ENCODE measurements at regions not wholly inside any gene's neighbourhood (a gene's known extent, or its start where the extent isn't known, plus 50 kb on each side); places are given as distances from the start of the nearest gene placed in this dataset.

GRCh38 chr14:66046035-66046434 is 440.1 kb upstream of the CCDC196 start:
- Mint-ChIP-seq H3K27me3 (peaks cover 0 to 37% (median 0%) of the 10 kb centered on the region in 5 donors), H3K27ac (no peak overlapping the region), H3K36me3 (peaks cover 0 to 9% (median 3%) of the 10 kb centered on the region in 5 donors), H3K4me3 (no peak overlapping the region), H3K9me3 (peaks cover 0 to 5% (median 0%) of the 10 kb centered on the region in 11 donors), H3K4me1 (peaks cover 0 to 5% (median 0%) of the 10 kb centered on the region in 7 donors)
- no peak for DNase-seq
- H3K4me1 ChIP-seq (ENCODE audit: control insufficient read depth in 2 of 2, insufficient read depth in 2 of 2, low read length in 2 of 2), result no peaks in the 10 kb centered on the region
- H3K4me3 ChIP-seq (ENCODE audit: low read length), result no peak overlapping the region
- ChIA-PET POLR2A (no interaction called here), CTCF (no interaction called here)
- intact Hi-C loops (cut with micrococcal nuclease), result no loop called here
- H3K9me3 ChIP-seq (ENCODE audit: control insufficient read depth in 2 of 3, low read length in 3 of 3), result no peaks in the 10 kb centered on the region
- no peaks in the 10 kb centered on the region for H3K27me3 ChIP-seq (ENCODE audit: control insufficient read depth in 2 of 2, insufficient read depth in 2 of 2, low read length in 2 of 2)
- no peak for ATAC-seq
- H3K27ac ChIP-seq (ENCODE audit: low read depth, low read length), result no peak overlapping the region
- H3K36me3 ChIP-seq (ENCODE audit: control insufficient read depth in 2 of 3, insufficient read depth in 3 of 3, low read length in 3 of 3), result no peaks in the 10 kb centered on the region

- ChIA-PET CTCF (no interaction called here), POLR2A (no interaction called here)
- peaks cover 0 to 1% (median 0%) of the 10 kb centered on the region in 7 donors for H3K4me1 Mint-ChIP-seq
These were observed 439.6 kb upstream of the CCDC196 start for GRCh38 chr14:66046591-66046990.

GRCh38 chr14:66056268-66056907 is 429.8 kb upstream of the CCDC196 start:
- POLR2A ChIA-PET, result no interaction called here

More at GRCh38 chr14:66046591-66046990, 439.6 kb upstream of the CCDC196 start:
- Mint-ChIP-seq H3K4me3 (no peak overlapping the region), H3K27ac (no peak overlapping the region), H3K27me3 (peaks cover 0 to 40% (median 0%) of the 10 kb centered on the region in 5 donors), H3K9me3 (peaks cover 0 to 5% (median 0%) of the 10 kb centered on the region in 11 donors), H3K36me3 (peaks cover 0 to 9% (median 3%) of the 10 kb centered on the region in 5 donors)
- ATAC-seq (no peak), DNase-seq (no peak)
- no peak overlapping the region for H3K27ac ChIP-seq (ENCODE audit: low read depth, low read length)
- intact Hi-C loops (cut with micrococcal nuclease), result no loop called here
- H3K4me1 ChIP-seq (ENCODE audit: control insufficient read depth in 2 of 2, insufficient read depth in 2 of 2, low read length in 2 of 2), result no peaks in the 10 kb centered on the region
- no peaks in the 10 kb centered on the region for H3K36me3 ChIP-seq (ENCODE audit: control insufficient read depth in 2 of 3, insufficient read depth in 3 of 3, low read length in 3 of 3)
- H3K27me3 ChIP-seq (ENCODE audit: control insufficient read depth in 2 of 2, insufficient read depth in 2 of 2, low read length in 2 of 2), result no peaks in the 10 kb centered on the region
- H3K9me3 ChIP-seq (ENCODE audit: control insufficient read depth in 2 of 3, low read length in 3 of 3), result no peaks in the 10 kb centered on the region
- no peak overlapping the region for H3K4me3 ChIP-seq (ENCODE audit: low read length)

GRCh38 chr14:66056926-66057552 is 429.1 kb upstream of the CCDC196 start:
- DNase-seq, result no peak
- POLR2A ChIA-PET, result no interaction called here
- Histone ChIP-seq H3K36me3 (ENCODE audit: control insufficient read depth in 2 of 3, insufficient read depth in 3 of 3, low read length in 3 of 3) (no peaks in the 10 kb centered on the region), H3K27ac (ENCODE audit: low read depth, low read length) (no peak overlapping the region), H3K4me3 (ENCODE audit: low read length) (no peak overlapping the region), H3K9me3 (ENCODE audit: control insufficient read depth in 2 of 3, low read length in 3 of 3) (no peaks in the 10 kb centered on the region), H3K27me3 (ENCODE audit: control insufficient read depth in 2 of 2, insufficient read depth in 2 of 2, low read length in 2 of 2) (no peaks in the 10 kb centered on the region), H3K4me1 (ENCODE audit: control insufficient read depth in 2 of 2, insufficient read depth in 2 of 2, low read length in 2 of 2) (peaks cover 0 to 8% of the 10 kb centered on the region in 2 donors)
- peak overlapping the region in 2 of 10 donors; percentile 69 to 74 for H3K4me3 Mint-ChIP-seq
- H3K36me3 Mint-ChIP-seq, result peaks cover 0 to 9% (median 4%) of the 10 kb centered on the region in 5 donors
- peaks cover 0 to 18% (median 4%) of the 10 kb centered on the region in 11 donors for H3K9me3 Mint-ChIP-seq
- H3K4me1 Mint-ChIP-seq, result peaks cover 4 to 24% (median 16%) of the 10 kb centered on the region in 7 donors
- H3K27ac Mint-ChIP-seq, result peak overlapping the region in 4 of 9 donors; percentile 52 to 85 (median 72)
- peaks cover 0 to 5% (median 0%) of the 10 kb centered on the region in 5 donors for H3K27me3 Mint-ChIP-seq
- CTCF ChIA-PET, result no interaction called here
- intact Hi-C loops (cut with micrococcal nuclease), result no loop called here
- ATAC-seq, result no peak

More at GRCh38 chr14:66056268-66056907, 429.8 kb upstream of the CCDC196 start:
- H3K27me3 Mint-ChIP-seq, result peaks cover 0 to 8% (median 0%) of the 10 kb centered on the region in 5 donors
- peak overlapping the region in 3 of 9 donors; percentile 52 to 85 (median 81) for H3K27ac Mint-ChIP-seq
- CTCF ChIA-PET, result no interaction called here
- Histone ChIP-seq H3K4me3 (ENCODE audit: low read length) (no peak overlapping the region), H3K4me1 (ENCODE audit: control insufficient read depth in 2 of 2, insufficient read depth in 2 of 2, low read length in 2 of 2) (peaks cover 0 to 8% of the 10 kb centered on the region in 2 donors), H3K36me3 (ENCODE audit: control insufficient read depth in 2 of 3, insufficient read depth in 3 of 3, low read length in 3 of 3) (no peaks in the 10 kb centered on the region), H3K27me3 (ENCODE audit: control insufficient read depth in 2 of 2, insufficient read depth in 2 of 2, low read length in 2 of 2) (no peaks in the 10 kb centered on the region), H3K27ac (ENCODE audit: low read depth, low read length) (no peak overlapping the region), H3K9me3 (ENCODE audit: control insufficient read depth in 2 of 3, low read length in 3 of 3) (no peaks in the 10 kb centered on the region)
- peaks cover 0 to 9% (median 4%) of the 10 kb centered on the region in 5 donors for H3K36me3 Mint-ChIP-seq
- intact Hi-C loops (cut with micrococcal nuclease), result no loop called here
- peaks cover 0 to 18% (median 4%) of the 10 kb centered on the region in 11 donors for H3K9me3 Mint-ChIP-seq
- H3K4me3 Mint-ChIP-seq, result peak overlapping the region in 2 of 10 donors; percentile 69 to 74
- DNase-seq (peak in 1 of 9 donors; percentile 20), ATAC-seq (no peak)
- peaks cover 4 to 24% (median 16%) of the 10 kb centered on the region in 7 donors for H3K4me1 Mint-ChIP-seq

- Mint-ChIP-seq H3K9me3 (peaks cover 0 to 5% (median 0%) of the 10 kb centered on the region in 11 donors), H3K36me3 (no peaks in the 10 kb centered on the region), H3K27me3 (peaks cover 0 to 9% (median 0%) of the 10 kb centered on the region in 5 donors), H3K4me3 (no peak overlapping the region), H3K27ac (no peak overlapping the region), H3K4me1 (peaks cover 0 to 5% (median 1%) of the 10 kb centered on the region in 7 donors)
- CTCF ChIA-PET, result interaction anchor here (1.0 to 7.8 kb wide), 3 partner anchors 106 to 903 kb away, joined by 3 to 81 read pairs (median 5); no protein-coding TSS in a partner anchor
- POLR2A ChIA-PET, result no interaction called here
- ATAC-seq (no peak), DNase-seq (no peak)
- Histone ChIP-seq H3K27me3 (ENCODE audit: control insufficient read depth in 2 of 2, insufficient read depth in 2 of 2, low read length in 2 of 2) (no peaks in the 10 kb centered on the region), H3K9me3 (ENCODE audit: control insufficient read depth in 2 of 3, low read length in 3 of 3) (no peaks in the 10 kb centered on the region), H3K4me3 (ENCODE audit: low read length) (no peak overlapping the region), H3K27ac (ENCODE audit: low read depth, low read length) (no peak overlapping the region), H3K36me3 (ENCODE audit: control insufficient read depth in 2 of 3, insufficient read depth in 3 of 3, low read length in 3 of 3) (no peaks in the 10 kb centered on the region), H3K4me1 (ENCODE audit: control insufficient read depth in 2 of 2, insufficient read depth in 2 of 2, low read length in 2 of 2) (no peaks in the 10 kb centered on the region)
- intact Hi-C loops (cut with micrococcal nuclease), result no loop called here
These were observed 421.0 kb upstream of the CCDC196 start for GRCh38 chr14:66065188-66065587.

- Mint-ChIP-seq H3K4me3 (no peak overlapping the region), H3K4me1 (peaks cover 4 to 12% (median 8%) of the 10 kb centered on the region in 7 donors), H3K36me3 (no peaks in the 10 kb centered on the region), H3K9me3 (no peaks in the 10 kb centered on the region), H3K27me3 (peaks cover 0 to 18% (median 6%) of the 10 kb centered on the region in 5 donors), H3K27ac (no peak overlapping the region)
- no peak for ATAC-seq
- ChIA-PET CTCF (interaction anchor here (1.2 to 7.8 kb wide), 3 partner anchors 106 to 652 kb away, joined by 4 to 81 read pairs (median 4); no protein-coding TSS in a partner anchor), POLR2A (interaction anchor here (0.5 kb wide), 1 partner anchor 131 kb away, joined by 3 read pairs; no protein-coding TSS in a partner anchor)
- H3K36me3 ChIP-seq (ENCODE audit: control insufficient read depth in 2 of 3, insufficient read depth in 3 of 3, low read length in 3 of 3), result no peaks in the 10 kb centered on the region
- H3K27me3 ChIP-seq (ENCODE audit: control insufficient read depth in 2 of 2, insufficient read depth in 2 of 2, low read length in 2 of 2), result no peaks in the 10 kb centered on the region
- no peaks in the 10 kb centered on the region for H3K9me3 ChIP-seq (ENCODE audit: control insufficient read depth in 2 of 3, low read length in 3 of 3)
- no peak overlapping the region for H3K27ac ChIP-seq (ENCODE audit: low read depth, low read length)
- intact Hi-C loops (cut with micrococcal nuclease), result no loop called here
- no peak overlapping the region for H3K4me3 ChIP-seq (ENCODE audit: low read length)
- DNase-seq, result no peak
- no peaks in the 10 kb centered on the region for H3K4me1 ChIP-seq (ENCODE audit: control insufficient read depth in 2 of 2, insufficient read depth in 2 of 2, low read length in 2 of 2)
These were observed 419.0 kb upstream of the CCDC196 start for GRCh38 chr14:66066981-66067776.

Measured in naive thymus-derived CD4-positive, alpha-beta T cell (primary cell).